IMR-90 (cell line): ENCODE measurements at regions not wholly inside any gene's neighbourhood (a gene's known extent, or its start where the extent isn't known, plus 50 kb on each side); places are given as distances from the start of the nearest gene placed in this dataset.

Experiments used
- ATAC-seq: fragments of 200-7000 bp; cut with Tn5 transposase; 2 replicates; pipeline ENCODE4 v1.9.1; 2020; ENCODE audit warnings: low read depth, mild to moderate bottlenecking, moderate library complexity
- BruUV-seq: library from RNA; stranded (reverse); fragments of 400-500 nt; replicated peaks from 2 replicates; lab custom pipeline; 2021; lab: Mats Ljungman, UMichigan
- CTCF ChIA-PET: fragments of 300-600 bp; formaldehyde crosslinking; extraction: SDS; loops from one replicate; lab custom pipeline; 2021; ENCODE audit warnings: antibody characterized with exemption; lab: Yijun Ruan, JAX
- POLR2A ChIA-PET: fragments of 300-600 bp; sonication (Branson Sonifier 250); formaldehyde crosslinking; loops from one replicate; lab custom pipeline; 2022; ENCODE audit warnings: antibody characterized with exemption; ENCODE audit not compliant: unreplicated experiment; lab: Charles Lee
- DNase-seq: peaks from one replicate; pipeline ENCODE4 v3.0.0; 2013
- H2AFZ ChIP-seq: replicated peaks from 2 replicates; pipeline ENCODE3; 2013; ENCODE audit warnings: low read length, mild to moderate bottlenecking; ENCODE audit not compliant: poor library complexity
- H2AK5ac ChIP-seq: 2 replicates; pipeline ENCODE4 v1.6.1; 2013; ENCODE audit warnings: low read depth, low read length, inconsistent platforms
- H2AK9ac ChIP-seq: replicated peaks from 2 replicates; pipeline ENCODE3; 2013; ENCODE audit warnings: mild to moderate bottlenecking, low read depth, low read length, moderate library complexity; ENCODE audit not compliant: poor library complexity
- H2BK120ac ChIP-seq: 2 replicates; pipeline ENCODE4 v1.6.1; 2013; ENCODE audit warnings: low read depth, low read length, inconsistent platforms
- H2BK15ac ChIP-seq: 3 replicates; pipeline ENCODE4 v1.6.1; 2013; ENCODE audit warnings: low read depth, low read length, inconsistent platforms
- H2BK20ac ChIP-seq: 2 replicates; pipeline ENCODE4 v1.6.1; 2013; ENCODE audit warnings: low read depth, mild to moderate bottlenecking, inconsistent platforms, low read length, moderate library complexity
- H2BK5ac ChIP-seq: 2 replicates; pipeline ENCODE4 v1.6.1; 2013; ENCODE audit warnings: mild to moderate bottlenecking, low read depth, low read length, inconsistent platforms; ENCODE audit not compliant: poor library complexity, severe bottlenecking
- H3K14ac ChIP-seq: replicated peaks from 2 replicates; pipeline ENCODE4 v1.6.1; 2013; ENCODE audit warnings: low read depth, low read length, inconsistent platforms
- H3K18ac ChIP-seq: 2 replicates; pipeline ENCODE4 v1.6.1; 2013; ENCODE audit warnings: low read depth, low read length, control low read depth
- H3K23ac ChIP-seq: 2 replicates; pipeline ENCODE4 v1.6.1; 2013; ENCODE audit warnings: low read depth, low read length, inconsistent platforms
- H3K27ac ChIP-seq: 2 replicates; pipeline ENCODE4 v1.5.1; 2013; ENCODE audit warnings: mild to moderate bottlenecking, control low read depth, low read length; ENCODE audit not compliant: insufficient read depth
- H3K27me3 ChIP-seq: 2 replicates; pipeline ENCODE4 v1.6.1; 2013; ENCODE audit warnings: low read length; ENCODE audit not compliant: control insufficient read depth, insufficient read depth
- H3K36me3 ChIP-seq: 2 replicates; pipeline ENCODE4 v1.6.1; 2013; ENCODE audit warnings: low read length, mixed read lengths; ENCODE audit not compliant: control insufficient read depth, insufficient read depth
- H3K4ac ChIP-seq: 2 replicates; pipeline ENCODE4 v1.6.1; 2013; ENCODE audit warnings: low read depth, low read length, inconsistent platforms
- H3K4me1 ChIP-seq: 2 replicates; pipeline ENCODE4 v1.6.1; 2013; ENCODE audit warnings: low read length, mixed read lengths; ENCODE audit not compliant: control insufficient read depth, insufficient read depth
- H3K4me2 ChIP-seq: 2 replicates; pipeline ENCODE4 v1.6.1; 2013; ENCODE audit warnings: low read depth, mild to moderate bottlenecking, control low read depth, low read length, moderate library complexity
- H3K4me3 ChIP-seq: 2 replicates; pipeline ENCODE4 v1.5.1; 2013; ENCODE audit warnings: low read depth, mild to moderate bottlenecking, control low read depth, low read length, moderate library complexity; ENCODE audit not compliant: insufficient read depth
- H3K56ac ChIP-seq: 2 replicates; pipeline ENCODE4 v1.6.1; 2013; ENCODE audit warnings: low read length, inconsistent platforms; ENCODE audit not compliant: insufficient read depth; ENCODE audit errors: extremely low read depth
- H3K79me1 ChIP-seq, 2 experiments: 2 replicates each; pipeline ENCODE4 v1.6.1; 2013; ENCODE audit warnings: low read length in 2 of 2, inconsistent platforms in 1 of 2, low read depth in 1 of 2
- H3K9ac ChIP-seq: 2 replicates; pipeline ENCODE4 v1.6.1; 2013; ENCODE audit warnings: low read depth, low read length, control low read depth
- H3K9me1 ChIP-seq: 2 replicates; pipeline ENCODE4 v1.6.1; 2013; ENCODE audit warnings: low read length, inconsistent platforms; ENCODE audit not compliant: insufficient read depth
- H3K9me3 ChIP-seq: 2 replicates; pipeline ENCODE4 v1.6.1; 2013; ENCODE audit warnings: low read length; ENCODE audit not compliant: control insufficient read depth, insufficient read depth
- H4K20me1 ChIP-seq: 2 replicates; pipeline ENCODE4 v1.6.1; 2013; ENCODE audit warnings: low read length, inconsistent platforms; ENCODE audit not compliant: insufficient read depth
- H4K5ac ChIP-seq: 2 replicates; pipeline ENCODE4 v1.6.1; 2013; ENCODE audit warnings: mild to moderate bottlenecking, low read depth, low read length, control low read depth
- H4K8ac ChIP-seq, 2 experiments: 2 replicates each; pipeline ENCODE4 v1.6.1; 2013; ENCODE audit warnings: low read depth in 2 of 2, low read length in 2 of 2, control low read depth in 1 of 2, inconsistent platforms in 1 of 2
- H4K91ac ChIP-seq: 2 replicates; pipeline ENCODE4 v1.6.1; 2013; ENCODE audit warnings: low read depth, low read length, inconsistent platforms; ENCODE audit not compliant: insufficient read depth
- BHLHE40 ChIP-seq: fragments of 150-350 bp; IDR thresholded peaks from 2 replicates; pipeline ENCODE4 v1.6.1; 2016; ENCODE audit warnings: mild to moderate bottlenecking, low read depth, low read length
- CEBPB ChIP-seq: IDR thresholded peaks from 2 replicates; pipeline ENCODE4 v1.6.1; 2012; ENCODE audit warnings: low read depth, low read length, improper control_type of control experiment
- FOS ChIP-seq: fragments of 150-350 bp; IDR thresholded peaks from 2 replicates; pipeline ENCODE4 v1.6.1; 2016; ENCODE audit warnings: low read depth, low read length
- MAFK ChIP-seq: IDR thresholded peaks from 2 replicates; pipeline ENCODE4 v1.6.1; 2012; ENCODE audit warnings: low read depth, low read length, improper control_type of control experiment
- MXI1 ChIP-seq: IDR thresholded peaks from 2 replicates; pipeline ENCODE4 v1.6.1; 2012; ENCODE audit warnings: low read depth, mild to moderate bottlenecking, low read length, moderate library complexity, borderline replicate concordance
- NFE2L2 ChIP-seq: fragments of 150-350 bp; IDR thresholded peaks from 2 replicates; pipeline ENCODE4 v1.6.1; 2016; ENCODE audit warnings: low read depth, mild to moderate bottlenecking, low read length
- RAD21 ChIP-seq: IDR thresholded peaks from 2 replicates; pipeline ENCODE4 v1.6.1; 2012; ENCODE audit warnings: low read length, improper control_type of control experiment
- RCOR1 ChIP-seq: IDR thresholded peaks from 2 replicates; pipeline ENCODE4 v1.6.1; 2012; ENCODE audit warnings: mild to moderate bottlenecking, low read length, improper control_type of control experiment; ENCODE audit not compliant: insufficient replicate concordance
- RFX5 ChIP-seq: IDR thresholded peaks from 2 replicates; pipeline ENCODE4 v1.8.0; 2012; ENCODE audit warnings: low read depth, mild to moderate bottlenecking, low read length, moderate library complexity
- WGBS, 2 experiments: methylation state at CpG; one replicate each; pipeline versions ENCODE4 v1.1.5 to v1.1.7; 2013; ENCODE audit warnings: missing lambda C conversion rate in 2 of 2; ENCODE audit not compliant: insufficient read length in 1 of 2; ENCODE audit errors: extremely low coverage in 2 of 2; 5-methylcytosine and 5-hydroxymethylcytosine counted together
- dilution Hi-C: fragments of 300-500 bp; cut with HindIII; formaldehyde crosslinking; loops from one replicate; pipeline ENCODE4 v1.14.3; 2018; ENCODE audit warnings: low sequenced_read_pairs; ENCODE audit not compliant: unreplicated experiment
- in situ Hi-C: fragments of 300-500 bp; cut with MboI; formaldehyde crosslinking; loops from 3 replicates; pipeline ENCODE4 v1.14.3; 2019; ENCODE audit warnings: low sequenced_read_pairs, inconsistent platforms, mixed read lengths
- intact Hi-C: fragments of 100-400 bp; cut with micrococcal nuclease; formaldehyde crosslinking; loops from 2 replicates; pipeline ENCODE4 v1.10.0; 2022

DNA sequence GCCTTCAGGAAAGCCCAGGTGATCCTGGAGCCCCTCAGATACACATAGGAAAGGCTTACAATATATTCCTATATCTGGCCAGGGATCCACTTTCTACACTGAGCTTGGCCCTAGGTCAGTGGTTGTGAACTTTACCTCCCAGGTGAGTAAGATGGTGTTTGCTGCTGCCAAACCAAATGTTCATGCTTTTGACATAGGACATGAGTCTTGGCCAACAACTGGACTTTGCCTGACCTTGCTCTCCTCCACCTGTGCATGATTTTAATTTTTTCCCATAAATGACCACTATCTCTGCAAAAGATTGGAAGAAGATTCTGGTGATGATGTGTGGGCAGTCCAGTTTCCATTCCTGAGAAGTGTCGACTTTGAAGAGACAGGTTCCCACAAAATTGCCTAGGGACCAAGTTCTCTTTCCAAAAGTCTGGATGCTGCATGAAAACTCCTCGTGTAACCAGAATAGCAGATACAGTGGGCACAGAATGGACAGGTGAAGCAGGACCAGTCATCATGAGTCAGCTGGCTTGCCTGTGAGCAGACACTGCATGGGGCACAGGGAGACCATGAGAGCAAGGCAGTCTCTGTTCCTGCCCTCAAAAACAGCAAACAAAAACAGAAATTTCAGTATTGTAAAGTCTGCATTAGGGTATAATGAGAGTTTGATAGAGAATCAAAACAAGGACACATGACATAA is 226.4 kb upstream of the MON1B start:
- no peak overlapping the region for H2BK20ac ChIP-seq
- H3K4me1 ChIP-seq = no peaks in the 10 kb centered on the region
- no peak for TF ChIP-seq BHLHE40
- TF ChIP-seq RFX5 = no peak
- TF ChIP-seq RCOR1 = no peak
- no peak for TF ChIP-seq CEBPB
- TF ChIP-seq FOS = no peak
- no peak for TF ChIP-seq MAFK
- TF ChIP-seq NFE2L2 = no peak
- TF ChIP-seq RAD21 = no peak
- no peak for TF ChIP-seq MXI1
- intact Hi-C loops = no loop called here
- no peak overlapping the region for H2BK120ac ChIP-seq
- H3K27me3 ChIP-seq = no peaks in the 10 kb centered on the region
- no peak overlapping the region for H4K5ac ChIP-seq
- dilution Hi-C loops = no loop called here
- peaks cover 2% of the 10 kb centered on the region; the same call in 1 of the 2 replicates for H3K9me3 ChIP-seq
- no peaks in the 10 kb centered on the region for H3K9me1 ChIP-seq
- ChIA-PET CTCF (no interaction called here), POLR2A (no interaction called here)
- H3K14ac ChIP-seq = no peak overlapping the region
- no peaks in the 10 kb centered on the region for H3K36me3 ChIP-seq
- H3K4ac ChIP-seq = no peak overlapping the region
- H3K4me2 ChIP-seq = no peak overlapping the region
- no peaks in the 10 kb centered on the region for H3K79me1 ChIP-seq
- no peak overlapping the region for H4K91ac ChIP-seq
- H3K27ac ChIP-seq = no peak overlapping the region
- BruUV-seq = no TSS peak
- ATAC-seq (no peak), DNase-seq (no peak)
- no peak overlapping the region for H3K23ac ChIP-seq
- H4K20me1 ChIP-seq = no peaks in the 10 kb centered on the region
- WGBS, 2 experiments = 50% methylated on average over 1 of the region's 2 CpGs; no CpG with 5 or more reads in 1 of the 2 experiments
- in situ Hi-C loops = no loop called here
- H3K56ac ChIP-seq = no peak overlapping the region
- H2BK5ac ChIP-seq = no peak overlapping the region
- no peak overlapping the region for H2AK5ac ChIP-seq
- no peak overlapping the region for H2AK9ac ChIP-seq
- H2BK15ac ChIP-seq = no peak overlapping the region
- H4K8ac ChIP-seq = no peak overlapping the region
- no peak overlapping the region for H2AFZ ChIP-seq
- no peak overlapping the region for H3K9ac ChIP-seq
- no peak overlapping the region for H3K4me3 ChIP-seq
- H3K18ac ChIP-seq = no peak overlapping the region
